Body of pancreas (tissue), 4 donors: ENCODE measurements at regions not wholly inside any gene's neighbourhood (a gene's known extent, or its start where the extent isn't known, plus 50 kb on each side); places are given as distances from the start of the nearest gene placed in this dataset.

Experiments
- ATAC-seq: fragments of 150-250 bp; one replicate; pipeline ENCODE4 v1.9.1; 2016
- DNase-seq, 4 donors: peaks; one replicate each; pipeline ENCODE4 v3.0.0-alpha.2; 2019
- H3K27ac ChIP-seq, 4 donors: fragments of 200-600 bp; sonication (generic); 1 replicate in 3 of 4; 2 replicates in 1 of 4; pipeline versions ENCODE4 v1.5.1 to v1.6.1; 2016 to 2019; ENCODE audit warnings: mild to moderate bottlenecking in 1 of 4, mixed read lengths in 1 of 4, moderate library complexity in 1 of 4
- H3K27me3 ChIP-seq, 2 donors: fragments of 200-600 bp; sonication (generic); one replicate each; pipeline ENCODE4 v1.6.0; 2016; ENCODE audit warnings: mild to moderate bottlenecking in 1 of 2
- H3K36me3 ChIP-seq, 2 donors: fragments of 200-600 bp; sonication (generic); replicated peaks in 1 of 2; 2 replicates each; pipeline ENCODE4 v1.5.1; 2016; ENCODE audit warnings: low read depth in 2 of 2; ENCODE audit not compliant: insufficient read depth in 1 of 2
- H3K4me1 ChIP-seq: fragments of 200-600 bp; sonication (generic); one replicate; pipeline ENCODE4 v1.6.0; 2016
- H3K4me3 ChIP-seq, 2 donors: fragments of 200-600 bp; sonication (generic); 1 replicate in 1 of 2; 2 replicates in 1 of 2; pipeline ENCODE4 v1.5.1; 2016 to 2019
- H3K9me3 ChIP-seq, 3 donors: fragments of 200-600 bp; sonication (generic); 1 replicate in 2 of 3; 2 replicates in 1 of 3; pipeline ENCODE4 v1.5.1; 2016
- CTCF ChIP-seq, 7 experiments: fragments of 450-650 bp in 4 of 7; fragments of 200-600 bp in 3 of 7; sonication (generic) in 3 of 7; IDR thresholded peaks; one replicate each; pipeline ENCODE4 v1.5.1; 2016 to 2019; ENCODE audit warnings: antibody characterized with exemption in 7 of 7
- POLR2A ChIP-seq, 3 donors: fragments of 450-650 bp; IDR thresholded peaks; one replicate each; pipeline ENCODE4 v1.6.1; 2016; ENCODE audit warnings: antibody characterized with exemption in 3 of 3, mild to moderate bottlenecking in 2 of 3
- WGBS, 2 donors: methylation state at CpG; one replicate each; pipeline ENCODE4 v1.1.5; 2017; 5-methylcytosine and 5-hydroxymethylcytosine counted together
- intact Hi-C: fragments of 100-400 bp; cut with DNase I; formaldehyde crosslinking; loops from one replicate; pipeline ENCODE4 v1.15.1; 2023

- intact Hi-C loops: no loop called here
These were observed 73.9 kb downstream of the RMI1 start for GRCh38 chr9:84054341-84055010.

GRCh38 chr9:84057662-84058061 lies 77.1 kb downstream of the RMI1 start:
- H3K27me3 ChIP-seq: no peaks in the 10 kb centered on the region
- H3K9me3 ChIP-seq: no peaks in the 10 kb centered on the region
- no peak overlapping the region for H3K27ac ChIP-seq
- no peaks in the 10 kb centered on the region for H3K36me3 ChIP-seq
- 81 to 83% methylated on average over 4 of the region's 4 CpGs for WGBS, 2 donors
- no peak overlapping the region for H3K4me3 ChIP-seq
- intact Hi-C loops: no loop called here
- H3K4me1 ChIP-seq: peaks cover 12% of the 10 kb centered on the region
- TF ChIP-seq POLR2A (IDR thresholded peaks at IDR 0.05): no peak
- TF ChIP-seq CTCF (IDR thresholded peaks at IDR 0.05): no peak
- DNase-seq: no peak
- ATAC-seq: no peak

More at GRCh38 chr9:84054341-84055010, 73.9 kb downstream of the RMI1 start:
- TF ChIP-seq CTCF (IDR thresholded peaks at IDR 0.05): no peak
- no peak for TF ChIP-seq POLR2A (IDR thresholded peaks at IDR 0.05)
- Histone ChIP-seq H3K27ac (no peak overlapping the region), H3K4me3 (no peak overlapping the region), H3K36me3 (no peaks in the 10 kb centered on the region), H3K4me1 (no peaks in the 10 kb centered on the region), H3K27me3 (no peaks in the 10 kb centered on the region), H3K9me3 (no peaks in the 10 kb centered on the region)
- no peak for DNase-seq
- WGBS, 2 donors: 55 to 64% methylated on average over 7 of the region's 7 CpGs
- ATAC-seq: no peak

GRCh38 chr9:84059936-84060335 lies 79.3 kb downstream of the RMI1 start:
- H3K27ac ChIP-seq: no peak overlapping the region
- no peak for DNase-seq
- peaks cover 12% of the 10 kb centered on the region for H3K4me1 ChIP-seq
- 84 to 94% methylated on average over 1 of the region's 1 CpG for WGBS, 2 donors
- TF ChIP-seq POLR2A (IDR thresholded peaks at IDR 0.05) (no peak), CTCF (IDR thresholded peaks at IDR 0.05) (no peak)
- intact Hi-C loops: no loop called here
- no peaks in the 10 kb centered on the region for H3K9me3 ChIP-seq
- no peaks in the 10 kb centered on the region for H3K36me3 ChIP-seq
- H3K27me3 ChIP-seq: no peaks in the 10 kb centered on the region
- no peak overlapping the region for H3K4me3 ChIP-seq
- no peak for ATAC-seq

GRCh38 chr9:84061613-84062193 lies 81.1 kb downstream of the RMI1 start:
- Histone ChIP-seq H3K27ac (no peak overlapping the region), H3K9me3 (no peaks in the 10 kb centered on the region), H3K4me1 (peaks cover 12% of the 10 kb centered on the region), H3K27me3 (no peaks in the 10 kb centered on the region), H3K4me3 (no peak overlapping the region), H3K36me3 (no peaks in the 10 kb centered on the region)
- no peak for TF ChIP-seq POLR2A (IDR thresholded peaks at IDR 0.05)
- no peak for TF ChIP-seq CTCF (IDR thresholded peaks at IDR 0.05)
- DNase-seq (no peak), ATAC-seq (no peak)
- intact Hi-C loops: no loop called here
- 33 to 37% methylated on average over 5 of the region's 5 CpGs for WGBS, 2 donors

GRCh38 chr9:84062538-84062937 lies 81.9 kb downstream of the RMI1 start:
- no peaks in the 10 kb centered on the region for H3K9me3 ChIP-seq
- ATAC-seq (no peak), DNase-seq (no peak)
- no peaks in the 10 kb centered on the region for H3K36me3 ChIP-seq
- no peak overlapping the region for H3K4me3 ChIP-seq
- 35 to 47% methylated on average over 1 of the region's 1 CpG for WGBS, 2 donors
- H3K27me3 ChIP-seq: no peaks in the 10 kb centered on the region
- TF ChIP-seq CTCF (IDR thresholded peaks at IDR 0.05) (no peak), POLR2A (IDR thresholded peaks at IDR 0.05) (no peak)
- intact Hi-C loops: no loop called here
- peaks cover 12% of the 10 kb centered on the region for H3K4me1 ChIP-seq
- H3K27ac ChIP-seq: no peak overlapping the region
